ENCODE measurements at regions not wholly inside any gene's neighbourhood (a gene's known extent, or its start where the extent isn't known, plus 50 kb on each side); places are given as distances from the start of the nearest gene placed in this dataset.

GRCh38 chr17:73910821-73911515 is 266.7 kb upstream of the SDK2 start:
- ChIA-PET CTCF (no interaction called here), POLR2A (interaction anchor here (0.6 kb wide), 1 partner anchor 17 kb away, joined by 3 read pairs; no protein-coding TSS in a partner anchor)
- DNase-seq (ENCODE audit: low spot score) (no peak), ATAC-seq (no peak)
- Mint-ChIP-seq H3K9me3 (peaks cover 13% of the 10 kb centered on the region), H3K27me3 (ENCODE audit: low read depth) (peaks cover 88% of the 10 kb centered on the region), H3K36me3 (0 out of 2 replicates have a peak, but pooled peaks cover 2% of the 10 kb centered on the region), H3K27ac (no peak overlapping the region), H3K4me1 (no peaks in the 10 kb centered on the region), H3K4me3 (no peak overlapping the region)
- TF ChIP-seq SMAD3 (CRISPR knock-in tag; IDR thresholded peaks at IDR 0.05; ENCODE audit: borderline replicate concordance) (no peak), HMGA2 (CRISPR knock-in tag; IDR thresholded peaks at IDR 0.05) (no peak), EMX1 (CRISPR knock-in tag; IDR thresholded peaks at IDR 0.05) (no peak), ETV6 (CRISPR knock-in tag; IDR thresholded peaks at IDR 0.05) (no peak), GTF2I (CRISPR knock-in tag; conservative IDR thresholded peaks at IDR 0.05) (no peak), MXD4 (CRISPR knock-in tag; IDR thresholded peaks at IDR 0.05; ENCODE audit: borderline replicate concordance) (no peak), ZNF671 (CRISPR knock-in tag; IDR thresholded peaks at IDR 0.05) (no peak), ZSCAN18 (CRISPR knock-in tag; IDR thresholded peaks at IDR 0.05) (no peak), CREM (CRISPR knock-in tag; IDR thresholded peaks at IDR 0.05) (no peak), MAX (CRISPR knock-in tag; IDR thresholded peaks at IDR 0.05) (no peak), STAT6 (CRISPR knock-in tag; conservative IDR thresholded peaks at IDR 0.05; ENCODE audit: low read depth) (no peak), ZNF138 (CRISPR knock-in tag; conservative IDR thresholded peaks at IDR 0.05) (no peak), PREB (CRISPR knock-in tag; IDR thresholded peaks at IDR 0.05; ENCODE audit: borderline replicate concordance) (no peak), ELF4 (CRISPR knock-in tag; IDR thresholded peaks at IDR 0.05; ENCODE audit: low read depth) (no peak), ZBTB43 (CRISPR knock-in tag; IDR thresholded peaks at IDR 0.05) (no peak)

- TF ChIP-seq SMAD3 (CRISPR knock-in tag; IDR thresholded peaks at IDR 0.05; ENCODE audit: borderline replicate concordance) (no peak), ZNF317 (CRISPR knock-in tag; IDR thresholded peaks at IDR 0.05; ENCODE audit: borderline replicate concordance, low read depth) (no peak), TEAD4 (CRISPR knock-in tag; IDR thresholded peaks at IDR 0.05) (no peak), RORB (CRISPR knock-in tag; IDR thresholded peaks at IDR 0.05) (no peak), E2F1 (CRISPR knock-in tag; IDR thresholded peaks at IDR 0.05) (no peak), IRF2 (CRISPR knock-in tag; IDR thresholded peaks at IDR 0.05; ENCODE audit: borderline replicate concordance, low read depth) (no peak), ATF2 (CRISPR knock-in tag; IDR thresholded peaks at IDR 0.05; ENCODE audit: borderline replicate concordance, low read depth) (no peak), FOXJ3 (CRISPR knock-in tag; IDR thresholded peaks at IDR 0.05; ENCODE audit: borderline replicate concordance) (no peak), PREB (CRISPR knock-in tag; IDR thresholded peaks at IDR 0.05; ENCODE audit: borderline replicate concordance) (no peak)
- ChIA-PET POLR2A (interaction anchor here (0.6 kb wide), 1 partner anchor 18 kb away, joined by 3 read pairs; no protein-coding TSS in a partner anchor), CTCF (no interaction called here)
- no peak for ATAC-seq
- no peak overlapping the region for H3K4me3 Mint-ChIP-seq
- H3K27ac Mint-ChIP-seq = no peak overlapping the region
- H3K27me3 Mint-ChIP-seq (ENCODE audit: low read depth) = peaks cover 82% of the 10 kb centered on the region
- 0 out of 2 replicates have a peak, but pooled peaks cover 2% of the 10 kb centered on the region for H3K36me3 Mint-ChIP-seq
- H3K4me1 Mint-ChIP-seq = no peaks in the 10 kb centered on the region
- no peak for DNase-seq (ENCODE audit: low spot score)
- peaks cover 14% of the 10 kb centered on the region for H3K9me3 Mint-ChIP-seq
Measured at GRCh38 chr17:73911726-73912372, 267.6 kb upstream of the SDK2 start.
